Keratinocyte (primary cell): ENCODE measurements at regions not wholly inside any gene's neighbourhood (a gene's known extent, or its start where the extent isn't known, plus 50 kb on each side); places are given as distances from the start of the nearest gene placed in this dataset.

Source experiments
- EZH2 ChIP-seq: IDR thresholded peaks from one replicate; pipeline ENCODE4 v1.6.1; 2012; ENCODE audit warnings: inconsistent platforms, mild to moderate bottlenecking, low read length, moderate library complexity
- TF ChIP-seq, protein P1 (sequence below), 3 experiments: IDR thresholded peaks in 1 of 3; conservative IDR thresholded peaks in 1 of 3; optimal IDR thresholded peaks in 1 of 3; 2 replicates in 2 of 3; 3 replicates in 1 of 3; pipeline versions ENCODE3 to v1.5.1; 2011; ENCODE audit warnings: low read length in 3 of 3, mild to moderate bottlenecking in 3 of 3, moderate library complexity in 2 of 3, control low read depth in 1 of 3, inconsistent platforms in 1 of 3; ENCODE audit not compliant: insufficient read depth in 2 of 3; ENCODE audit errors: extremely low read depth in 1 of 3

DNA sequence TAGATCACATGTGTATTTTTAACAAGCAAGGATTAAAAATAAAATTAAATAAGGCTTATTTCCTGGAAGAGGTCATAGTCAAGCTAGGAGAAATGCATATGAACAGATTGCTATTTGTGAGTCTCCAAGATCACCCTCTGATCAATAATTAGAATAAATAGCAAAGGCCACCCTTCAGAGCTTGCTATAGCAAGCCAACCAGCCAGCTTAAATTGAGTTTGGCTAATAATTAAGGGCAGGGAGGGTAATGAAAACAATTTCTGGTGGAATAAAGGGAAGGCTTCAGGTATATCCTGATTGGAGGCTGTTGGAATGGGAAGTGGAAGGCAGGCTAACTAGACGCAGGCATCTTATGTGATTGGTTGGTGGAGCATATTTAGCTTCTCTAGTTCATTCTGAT is 403.5 kb downstream of the ARL4A start:
- TF ChIP-seq, protein P1, sequence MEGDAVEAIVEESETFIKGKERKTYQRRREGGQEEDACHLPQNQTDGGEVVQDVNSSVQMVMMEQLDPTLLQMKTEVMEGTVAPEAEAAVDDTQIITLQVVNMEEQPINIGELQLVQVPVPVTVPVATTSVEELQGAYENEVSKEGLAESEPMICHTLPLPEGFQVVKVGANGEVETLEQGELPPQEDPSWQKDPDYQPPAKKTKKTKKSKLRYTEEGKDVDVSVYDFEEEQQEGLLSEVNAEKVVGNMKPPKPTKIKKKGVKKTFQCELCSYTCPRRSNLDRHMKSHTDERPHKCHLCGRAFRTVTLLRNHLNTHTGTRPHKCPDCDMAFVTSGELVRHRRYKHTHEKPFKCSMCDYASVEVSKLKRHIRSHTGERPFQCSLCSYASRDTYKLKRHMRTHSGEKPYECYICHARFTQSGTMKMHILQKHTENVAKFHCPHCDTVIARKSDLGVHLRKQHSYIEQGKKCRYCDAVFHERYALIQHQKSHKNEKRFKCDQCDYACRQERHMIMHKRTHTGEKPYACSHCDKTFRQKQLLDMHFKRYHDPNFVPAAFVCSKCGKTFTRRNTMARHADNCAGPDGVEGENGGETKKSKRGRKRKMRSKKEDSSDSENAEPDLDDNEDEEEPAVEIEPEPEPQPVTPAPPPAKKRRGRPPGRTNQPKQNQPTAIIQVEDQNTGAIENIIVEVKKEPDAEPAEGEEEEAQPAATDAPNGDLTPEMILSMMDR (optimal IDR thresholded peaks at IDR 0.05 in 1 of 3, IDR thresholded peaks at IDR 0.05 in 1 of 3, conservative IDR thresholded peaks at IDR 0.05 in 1 of 3; ENCODE audit: extremely low read depth in 1 of 3, insufficient read depth in 2 of 3, low read length in 3 of 3) = no peak
- TF ChIP-seq EZH2 = no peak
